Activated CD8-positive, alpha-beta memory T cell treated with anti-CD3 and anti-CD28 coated beads for 36 hours (primary cell): ENCODE measurements at regions not wholly inside any gene's neighbourhood (a gene's known extent, or its start where the extent isn't known, plus 50 kb on each side); places are given as distances from the start of the nearest gene placed in this dataset.
"Not testable (repeated sequence)": the region's sequence is repeated elsewhere in the genome, so short reads cannot be mapped to it uniquely, and the experiment has no call there.

Experiments used
- CTCF ChIA-PET: fragments of 350-600 bp; sonication (Branson Sonifier 250); formaldehyde crosslinking; loops from one replicate; lab custom pipeline; 2021; ENCODE audit warnings: antibody characterized with exemption; lab: Charles Lee
- POLR2A ChIA-PET: fragments of 350-600 bp; sonication (Branson Sonifier 250); formaldehyde crosslinking; loops from one replicate; lab custom pipeline; 2021; ENCODE audit warnings: antibody characterized with exemption; lab: Charles Lee

GRCh38 chr9:26158631-26159150 is 480.4 kb upstream of the TUSC1 start:
- ChIA-PET CTCF (no interaction called here), POLR2A (no interaction called here)

GRCh38 chr9:26157411-26157810 is 479.2 kb upstream of the TUSC1 start:
- CTCF ChIA-PET = no interaction called here

GRCh38 chr9:26152350-26152749 is 474.1 kb upstream of the TUSC1 start:
- CTCF ChIA-PET = interaction anchor here (0.6 kb wide), 1 partner anchor 453 kb away, joined by 3 read pairs; no protein-coding TSS in a partner anchor
- POLR2A ChIA-PET = no interaction called here

More at GRCh38 chr9:26157411-26157810, 479.2 kb upstream of the TUSC1 start:
- POLR2A ChIA-PET = no interaction called here

GRCh38 chr9:26148128-26148527 is 469.9 kb upstream of the TUSC1 start:
- ChIA-PET POLR2A (no interaction called here), CTCF (no interaction called here)

GRCh38 chr9:26145938-26146337 is 467.7 kb upstream of the TUSC1 start:
- ChIA-PET POLR2A (no interaction called here), CTCF (no interaction called here)

- ChIA-PET CTCF (no interaction called here), POLR2A (no interaction called here)
Measured at GRCh38 chr9:26142631-26143030, 464.4 kb upstream of the TUSC1 start.

GRCh38 chr9:26142201-26142600 is 464.0 kb upstream of the TUSC1 start:
- CTCF ChIA-PET = no interaction called here
- POLR2A ChIA-PET = no interaction called here

GRCh38 chr9:26133537-26133936 is 455.3 kb upstream of the TUSC1 start:
- CTCF ChIA-PET = no interaction called here
- POLR2A ChIA-PET = no interaction called here

GRCh38 chr9:26132746-26133312 is 454.6 kb upstream of the TUSC1 start:
- POLR2A ChIA-PET = no interaction called here

GRCh38 chr9:26131886-26132285 is 453.6 kb upstream of the TUSC1 start:
- ChIA-PET POLR2A (no interaction called here), CTCF (no interaction called here)

More at GRCh38 chr9:26132746-26133312, 454.6 kb upstream of the TUSC1 start:
- CTCF ChIA-PET = no interaction called here

- ChIA-PET POLR2A (no interaction called here), CTCF (no interaction called here)
Measured at GRCh38 chr9:26129217-26129616, 451.0 kb upstream of the TUSC1 start.

GRCh38 chr9:26125693-26126092 is 447.4 kb upstream of the TUSC1 start:
- POLR2A ChIA-PET = no interaction called here
- CTCF ChIA-PET = no interaction called here

GRCh38 chr9:26116085-26116484 is 437.8 kb upstream of the TUSC1 start:
- POLR2A ChIA-PET, CTCF ChIA-PET: not testable (repeated sequence)

- POLR2A ChIA-PET = no interaction called here
Measured at GRCh38 chr9:26112724-26113123, 434.5 kb upstream of the TUSC1 start.

GRCh38 chr9:26086396-26086795 is 408.2 kb upstream of the TUSC1 start:
- CTCF ChIA-PET = no interaction called here

More at GRCh38 chr9:26112724-26113123, 434.5 kb upstream of the TUSC1 start:
- CTCF ChIA-PET = no interaction called here

GRCh38 chr9:26081847-26082246 is 403.6 kb upstream of the TUSC1 start:
- ChIA-PET POLR2A (no interaction called here), CTCF (no interaction called here)

More at GRCh38 chr9:26086396-26086795, 408.2 kb upstream of the TUSC1 start:
- POLR2A ChIA-PET = no interaction called here

- ChIA-PET POLR2A (no interaction called here), CTCF (no interaction called here)
Measured at GRCh38 chr9:26078706-26079105, 400.5 kb upstream of the TUSC1 start.

GRCh38 chr9:26077860-26078259 is 399.6 kb upstream of the TUSC1 start:
- CTCF ChIA-PET = no interaction called here
- POLR2A ChIA-PET = no interaction called here

GRCh38 chr9:26067608-26068007 is 389.4 kb upstream of the TUSC1 start:
- ChIA-PET POLR2A (no interaction called here), CTCF (no interaction called here)

GRCh38 chr9:26066237-26066636 is 388.0 kb upstream of the TUSC1 start:
- CTCF ChIA-PET = no interaction called here

GRCh38 chr9:26061948-26062575 is 383.8 kb upstream of the TUSC1 start:
- ChIA-PET CTCF (no interaction called here), POLR2A (no interaction called here)

More at GRCh38 chr9:26066237-26066636, 388.0 kb upstream of the TUSC1 start:
- POLR2A ChIA-PET = no interaction called here
